GM12872 (cell line): ENCODE measurements at regions not wholly inside any gene's neighbourhood (a gene's known extent, or its start where the extent isn't known, plus 50 kb on each side); places are given as distances from the start of the nearest gene placed in this dataset.

Experiments used
- CTCF ChIP-seq: IDR thresholded peaks from 3 replicates; pipeline ENCODE4 v1.5.1; 2011; ENCODE audit warnings: low read depth, mild to moderate bottlenecking, low read length, moderate library complexity; ENCODE audit not compliant: insufficient read depth

- TF ChIP-seq CTCF: no peak
Measured at GRCh38 chr20:51861726-51862466, 59.6 kb upstream of the SALL4 start.

GRCh38 chr20:51860111-51860882, 58.0 kb upstream of the SALL4 start:
- no peak for TF ChIP-seq CTCF

- TF ChIP-seq CTCF: no peak
Measured at GRCh38 chr20:51856432-51856831, 54.1 kb upstream of the SALL4 start.

- no peak for TF ChIP-seq CTCF
Measured at GRCh38 chr20:51854921-51855320, 52.6 kb upstream of the SALL4 start.
